CD4-positive, alpha-beta T cell treated with Interleukin-12 subunit alpha and Interleukin-12 subunit beta, for 1 hour (primary cell): ENCODE measurements at regions not wholly inside any gene's neighbourhood (a gene's known extent, or its start where the extent isn't known, plus 50 kb on each side); places are given as distances from the start of the nearest gene placed in this dataset.

Experiments used
- DNase-seq: peaks from one replicate; pipeline ENCODE4 v3.0.0-alpha.2; 2020

GRCh38 chr4:178448372-178449035, 1006.3 kb upstream of the AGA start:
- no peak for DNase-seq

GRCh38 chr4:178450614-178451013, 1008.4 kb upstream of the AGA start:
- DNase-seq = no peak

- DNase-seq = no peak
Measured at GRCh38 chr4:178453057-178453456, 1010.8 kb upstream of the AGA start.

GRCh38 chr4:178457286-178457685, 1015.0 kb upstream of the AGA start:
- DNase-seq = no peak

- no peak for DNase-seq
Measured at GRCh38 chr4:178462710-178463109, 1020.5 kb upstream of the AGA start.

GRCh38 chr4:178463747-178464146, 1021.5 kb upstream of the AGA start:
- no peak for DNase-seq

GRCh38 chr4:178470996-178471784, 1029.0 kb upstream of the AGA start:
- no peak for DNase-seq

GRCh38 chr4:178471994-178472393, 1029.8 kb upstream of the AGA start:
- no peak for DNase-seq

GRCh38 chr4:178480105-178480504, 1037.9 kb upstream of the AGA start:
- no peak for DNase-seq

GRCh38 chr4:178480881-178481280, 1038.6 kb upstream of the AGA start:
- DNase-seq = no peak

GRCh38 chr4:178481564-178481963, 1039.3 kb upstream of the AGA start:
- no peak for DNase-seq

- no peak for DNase-seq
Measured at GRCh38 chr4:178523038-178523437, 1080.8 kb upstream of the AGA start.

- no peak for DNase-seq
Measured at GRCh38 chr4:178535939-178536579, 1093.8 kb upstream of the AGA start.

- no peak for DNase-seq
Measured at GRCh38 chr4:178553201-178553600, 1111.0 kb upstream of the AGA start.

GRCh38 chr4:178554352-178554751, 1112.1 kb upstream of the AGA start:
- DNase-seq = no peak

GRCh38 chr4:178556796-178557195, 1114.6 kb upstream of the AGA start:
- no peak for DNase-seq

- no peak for DNase-seq
Measured at GRCh38 chr4:178577933-178578332, 1135.7 kb upstream of the AGA start.

- DNase-seq = no peak
Measured at GRCh38 chr4:178595500-178596138, 1153.4 kb upstream of the AGA start.

- DNase-seq = no peak
Measured at GRCh38 chr4:178598672-178599071, 1156.4 kb upstream of the AGA start.

- DNase-seq = no peak
Measured at GRCh38 chr4:178599521-178599920, 1157.3 kb upstream of the AGA start.

GRCh38 chr4:178602833-178603232, 1160.6 kb upstream of the AGA start:
- no peak for DNase-seq

GRCh38 chr4:178611062-178611461, 1168.8 kb upstream of the AGA start:
- no peak for DNase-seq

GRCh38 chr4:178612733-178613132, 1170.5 kb upstream of the AGA start:
- DNase-seq = no peak

- no peak for DNase-seq
Measured at GRCh38 chr4:178632415-178632814, 1190.2 kb upstream of the AGA start.
